Ascending aorta (tissue), 2 donors: ENCODE measurements at regions not wholly inside any gene's neighbourhood (a gene's known extent, or its start where the extent isn't known, plus 50 kb on each side); places are given as distances from the start of the nearest gene placed in this dataset.

Experiments
- DNase-seq, 2 donors: peaks; one replicate each; pipeline ENCODE4 v3.0.0-alpha.2; 2019; ENCODE audit warnings: low spot score in 2 of 2
- H3K27ac ChIP-seq, 2 donors: fragments of 200-600 bp; sonication (generic); one replicate each; pipeline ENCODE4 v1.5.1; 2016 to 2017; ENCODE audit warnings: mild to moderate bottlenecking in 1 of 2
- H3K27me3 ChIP-seq: fragments of 200-600 bp; sonication (generic); one replicate; pipeline ENCODE4 v1.5.1; 2017
- H3K36me3 ChIP-seq, 2 donors: fragments of 200-600 bp; sonication (generic); one replicate each; pipeline ENCODE4 v1.5.1; 2016
- H3K4me1 ChIP-seq, 2 donors: fragments of 200-600 bp; sonication (generic); one replicate each; pipeline ENCODE4 v1.5.1; 2016 to 2017; ENCODE audit warnings: mild to moderate bottlenecking in 1 of 2
- H3K4me3 ChIP-seq, 2 donors: fragments of 200-600 bp; sonication (generic); one replicate each; pipeline ENCODE4 v1.5.1; 2016 to 2017; ENCODE audit warnings: mild to moderate bottlenecking in 1 of 2
- H3K9me3 ChIP-seq, 2 donors: fragments of 200-600 bp; sonication (generic); one replicate each; pipeline ENCODE4 v1.5.1; 2016
- CTCF ChIP-seq, 3 experiments: fragments of 200-600 bp in 2 of 3; fragments of 450-650 bp in 1 of 3; sonication (generic) in 2 of 3; IDR thresholded peaks; one replicate each; pipeline ENCODE4 v1.5.1; 2016 to 2019; ENCODE audit warnings: antibody characterized with exemption in 3 of 3, mild to moderate bottlenecking in 1 of 3, moderate library complexity in 1 of 3
- intact Hi-C: fragments of 100-400 bp; cut with DNase I; formaldehyde crosslinking; loops from one replicate; pipeline ENCODE4 v1.15.1; 2023

GRCh38 chr5:158559066-158559465 is 540.6 kb downstream of the EBF1 start:
- no peak overlapping the region for H3K4me3 ChIP-seq
- no peaks in the 10 kb centered on the region for H3K4me1 ChIP-seq
- no peaks in the 10 kb centered on the region for H3K27me3 ChIP-seq
- TF ChIP-seq CTCF (IDR thresholded peaks at IDR 0.05) = no peak
- H3K36me3 ChIP-seq = no peaks in the 10 kb centered on the region
- intact Hi-C loops = no loop called here
- peaks cover 0 to 3% of the 10 kb centered on the region in 2 donors for H3K9me3 ChIP-seq
- no peak overlapping the region for H3K27ac ChIP-seq
- no peak for DNase-seq

- Histone ChIP-seq H3K4me3 (no peak overlapping the region), H3K27me3 (no peaks in the 10 kb centered on the region), H3K36me3 (no peaks in the 10 kb centered on the region), H3K9me3 (peaks cover 0 to 3% of the 10 kb centered on the region in 2 donors), H3K4me1 (no peaks in the 10 kb centered on the region), H3K27ac (no peak overlapping the region)
- no peak for TF ChIP-seq CTCF (IDR thresholded peaks at IDR 0.05)
- no peak for DNase-seq
- intact Hi-C loops = no loop called here
Observed at GRCh38 chr5:158553962-158554336, 545.8 kb downstream of the EBF1 start.

- no peaks in the 10 kb centered on the region for H3K27me3 ChIP-seq
- DNase-seq = no peak
- H3K4me1 ChIP-seq = no peaks in the 10 kb centered on the region
- H3K4me3 ChIP-seq = no peak overlapping the region
- intact Hi-C loops = no loop called here
- no peak overlapping the region for H3K27ac ChIP-seq
- H3K36me3 ChIP-seq = no peaks in the 10 kb centered on the region
- H3K9me3 ChIP-seq = peaks cover 0 to 5% of the 10 kb centered on the region in 2 donors
- TF ChIP-seq CTCF (IDR thresholded peaks at IDR 0.05) = no peak
Observed at GRCh38 chr5:158553195-158553961, 546.3 kb downstream of the EBF1 start.

- DNase-seq = no peak
- Histone ChIP-seq H3K27ac (no peak overlapping the region), H3K4me3 (no peak overlapping the region), H3K9me3 (peaks cover 0 to 9% of the 10 kb centered on the region in 2 donors), H3K27me3 (no peaks in the 10 kb centered on the region), H3K36me3 (no peaks in the 10 kb centered on the region), H3K4me1 (no peaks in the 10 kb centered on the region)
- intact Hi-C loops = no loop called here
- TF ChIP-seq CTCF (IDR thresholded peaks at IDR 0.05) = no peak
Observed at GRCh38 chr5:158552241-158552640, 547.5 kb downstream of the EBF1 start.

GRCh38 chr5:158549311-158549710 is 550.4 kb downstream of the EBF1 start:
- Histone ChIP-seq H3K36me3 (no peaks in the 10 kb centered on the region), H3K4me1 (no peaks in the 10 kb centered on the region), H3K9me3 (peaks cover 0 to 6% of the 10 kb centered on the region in 2 donors), H3K27me3 (no peaks in the 10 kb centered on the region), H3K4me3 (no peak overlapping the region), H3K27ac (no peak overlapping the region)
- no peak for TF ChIP-seq CTCF (IDR thresholded peaks at IDR 0.05)
- intact Hi-C loops = no loop called here
- DNase-seq = no peak
